ENCODE measurements at regions not wholly inside any gene's neighbourhood (a gene's known extent, or its start where the extent isn't known, plus 50 kb on each side); places are given as distances from the start of the nearest gene placed in this dataset.

GRCh38 chr18:64288432-64288831 lies 139.5 kb upstream of the LINC00305 start:
- TF ChIP-seq CTCF (IDR thresholded peaks at IDR 0.05; ENCODE audit: borderline replicate concordance, extremely low read depth, low read length, poor library complexity, severe bottlenecking) (no peak), EZH2 (IDR thresholded peaks at IDR 0.05; ENCODE audit: borderline replicate concordance, low read depth, low read length, severe bottlenecking) (no peak)

Measured in DND-41 (cell line).